ENCODE measurements at regions not wholly inside any gene's neighbourhood (a gene's known extent, or its start where the extent isn't known, plus 50 kb on each side); places are given as distances from the start of the nearest gene placed in this dataset.

DNA sequence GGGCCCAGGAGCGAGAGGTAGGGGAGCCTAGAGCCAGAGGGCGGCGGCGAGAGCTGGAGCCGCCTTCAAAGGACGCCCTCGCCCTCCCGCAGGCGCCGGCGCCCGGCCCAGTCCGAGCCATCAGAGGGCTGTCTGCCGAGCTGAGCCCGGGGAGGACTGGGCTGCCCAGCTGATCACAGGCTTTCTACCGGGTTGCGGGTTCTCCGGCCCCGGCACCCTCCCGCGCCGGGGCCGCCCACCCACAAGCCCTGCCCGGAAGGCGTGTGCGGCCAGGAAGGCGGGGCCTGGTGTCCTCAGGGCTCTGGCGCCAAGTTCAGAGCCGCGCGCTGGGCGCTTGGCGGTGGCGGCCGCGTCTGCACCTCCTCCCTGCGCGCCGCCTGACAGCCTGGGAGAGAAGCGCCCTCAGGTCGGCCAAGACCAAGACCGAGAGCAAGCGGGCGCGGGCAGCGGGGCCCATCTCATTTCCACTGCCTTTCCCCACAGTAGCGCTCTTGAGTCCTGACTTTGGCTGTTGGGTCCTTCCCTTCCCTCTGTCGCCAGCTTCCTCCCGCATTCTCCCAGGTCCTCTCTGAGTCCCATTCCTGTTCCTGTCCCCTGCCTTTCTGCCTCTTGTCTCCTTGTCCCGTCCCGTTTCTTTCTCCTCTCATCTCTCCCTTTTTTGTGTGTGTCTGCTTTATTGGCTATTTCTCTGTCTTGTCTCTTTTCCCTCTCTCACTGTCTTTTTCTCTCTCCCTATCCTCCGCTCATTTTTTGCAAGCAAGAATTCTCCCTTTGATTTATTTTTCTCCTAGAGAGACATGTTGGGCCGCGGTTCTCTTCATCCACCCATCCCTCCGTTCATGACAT lies 60.6 kb upstream of the MSMB start (continued):
- TF ChIP-seq ZNF583 (CRISPR knock-in tag; IDR thresholded peaks at IDR 0.05): no peak
- TF ChIP-seq SAFB2 (IDR thresholded peaks at IDR 0.05; ENCODE audit: borderline replicate concordance, low read depth, low read length, severe bottlenecking): no peak
- TF ChIP-seq HDAC3 (IDR thresholded peaks at IDR 0.05; ENCODE audit: borderline replicate concordance, partially characterized antibody): no peak
- TF ChIP-seq CBX3 (IDR thresholded peaks at IDR 0.05; ENCODE audit: borderline replicate concordance in 1 of 2, low read length in 2 of 2): no peak
- TF ChIP-seq NRF1 (conservative IDR thresholded peaks at IDR 0.05 in 1 of 2, IDR thresholded peaks at IDR 0.05 in 1 of 2): peak; percentile 73 to 79
- TF ChIP-seq KLF16 (IDR thresholded peaks at IDR 0.05): no peak
- no peak for TF ChIP-seq PREB (CRISPR knock-in tag; IDR thresholded peaks at IDR 0.05)
- no peak for TF ChIP-seq ZBTB17 (CRISPR knock-in tag; IDR thresholded peaks at IDR 0.05)
- no peak for TF ChIP-seq GTF2E2 (tag; IDR thresholded peaks at IDR 0.05)
- no peak for TF ChIP-seq ZNF507 (tag; conservative IDR thresholded peaks at IDR 0.05)
- TF ChIP-seq, protein P1, sequence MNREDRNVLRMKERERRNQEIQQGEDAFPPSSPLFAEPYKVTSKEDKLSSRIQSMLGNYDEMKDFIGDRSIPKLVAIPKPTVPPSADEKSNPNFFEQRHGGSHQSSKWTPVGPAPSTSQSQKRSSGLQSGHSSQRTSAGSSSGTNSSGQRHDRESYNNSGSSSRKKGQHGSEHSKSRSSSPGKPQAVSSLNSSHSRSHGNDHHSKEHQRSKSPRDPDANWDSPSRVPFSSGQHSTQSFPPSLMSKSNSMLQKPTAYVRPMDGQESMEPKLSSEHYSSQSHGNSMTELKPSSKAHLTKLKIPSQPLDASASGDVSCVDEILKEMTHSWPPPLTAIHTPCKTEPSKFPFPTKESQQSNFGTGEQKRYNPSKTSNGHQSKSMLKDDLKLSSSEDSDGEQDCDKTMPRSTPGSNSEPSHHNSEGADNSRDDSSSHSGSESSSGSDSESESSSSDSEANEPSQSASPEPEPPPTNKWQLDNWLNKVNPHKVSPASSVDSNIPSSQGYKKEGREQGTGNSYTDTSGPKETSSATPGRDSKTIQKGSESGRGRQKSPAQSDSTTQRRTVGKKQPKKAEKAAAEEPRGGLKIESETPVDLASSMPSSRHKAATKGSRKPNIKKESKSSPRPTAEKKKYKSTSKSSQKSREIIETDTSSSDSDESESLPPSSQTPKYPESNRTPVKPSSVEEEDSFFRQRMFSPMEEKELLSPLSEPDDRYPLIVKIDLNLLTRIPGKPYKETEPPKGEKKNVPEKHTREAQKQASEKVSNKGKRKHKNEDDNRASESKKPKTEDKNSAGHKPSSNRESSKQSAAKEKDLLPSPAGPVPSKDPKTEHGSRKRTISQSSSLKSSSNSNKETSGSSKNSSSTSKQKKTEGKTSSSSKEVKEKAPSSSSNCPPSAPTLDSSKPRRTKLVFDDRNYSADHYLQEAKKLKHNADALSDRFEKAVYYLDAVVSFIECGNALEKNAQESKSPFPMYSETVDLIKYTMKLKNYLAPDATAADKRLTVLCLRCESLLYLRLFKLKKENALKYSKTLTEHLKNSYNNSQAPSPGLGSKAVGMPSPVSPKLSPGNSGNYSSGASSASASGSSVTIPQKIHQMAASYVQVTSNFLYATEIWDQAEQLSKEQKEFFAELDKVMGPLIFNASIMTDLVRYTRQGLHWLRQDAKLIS (CRISPR knock-in tag; IDR thresholded peaks at IDR 0.05): no peak
- TF ChIP-seq HSF4 (CRISPR knock-in tag; IDR thresholded peaks at IDR 0.05; ENCODE audit: borderline replicate concordance): no peak
- no peak for TF ChIP-seq TEAD4 (IDR thresholded peaks at IDR 0.05; ENCODE audit: low read length)
- TF ChIP-seq TEAD4 (CRISPR knock-in tag; IDR thresholded peaks at IDR 0.05; ENCODE audit: borderline replicate concordance): no peak
- no peak for TF ChIP-seq CBFA2T3 (IDR thresholded peaks at IDR 0.05)
- TF ChIP-seq CREB1 (IDR thresholded peaks at IDR 0.05): no peak
- TF ChIP-seq CREB1 (CRISPR knock-in tag; IDR thresholded peaks at IDR 0.05): no peak
- TF ChIP-seq ZC3H4 (CRISPR knock-in tag; IDR thresholded peaks at IDR 0.05; ENCODE audit: borderline replicate concordance): no peak
- peak; percentile 68 for TF ChIP-seq ESRRA (IDR thresholded peaks at IDR 0.05; ENCODE audit: borderline replicate concordance, low read depth)
- no peak for TF ChIP-seq WHSC1 (IDR thresholded peaks at IDR 0.05; ENCODE audit: low read length)
- TF ChIP-seq MTA2 (IDR thresholded peaks at IDR 0.05; ENCODE audit: low read depth): 0 out of 2 replicates have a peak, but pooled peaks have one; percentile 30
- TF ChIP-seq FOXO4 (CRISPR knock-in tag; IDR thresholded peaks at IDR 0.05): no peak
- TF ChIP-seq NBN (IDR thresholded peaks at IDR 0.05; ENCODE audit: low read depth): peak; percentile 62; the same call in 1 of the 2 replicates
- TF ChIP-seq CBX2 (IDR thresholded peaks at IDR 0.05; ENCODE audit: insufficient read depth, low read length, poor library complexity, severe bottlenecking): no peak
- peak; percentile 95 for TF ChIP-seq CTBP1 (IDR thresholded peaks at IDR 0.05; ENCODE audit: borderline replicate concordance)

Measured in K562 (cell line).